H1 (cell line): ENCODE measurements at regions not wholly inside any gene's neighbourhood (a gene's known extent, or its start where the extent isn't known, plus 50 kb on each side); places are given as distances from the start of the nearest gene placed in this dataset.

Experiments
- CTCF ChIP-seq, 3 experiments: IDR thresholded peaks; 1 replicate in 2 of 3; 2 replicates in 1 of 3; pipeline versions ENCODE4 v1.5.1 to v1.6.1; 2011; ENCODE audit warnings: low read length in 3 of 3, mild to moderate bottlenecking in 3 of 3, inconsistent platforms in 2 of 3, low read depth in 1 of 3, moderate library complexity in 1 of 3; ENCODE audit not compliant: insufficient read depth in 1 of 3; ENCODE audit errors: control extremely low read depth in 1 of 3
- FOSL1 ChIP-seq: IDR thresholded peaks from 2 replicates; pipeline ENCODE4 v1.6.1; 2011; ENCODE audit warnings: mild to moderate bottlenecking, low read depth, low read length, moderate library complexity; ENCODE audit not compliant: insufficient read depth
- POLR2A ChIP-seq, 2 experiments: IDR thresholded peaks; 1 replicate in 1 of 2; 2 replicates in 1 of 2; pipeline ENCODE4 v1.6.1; 2011; ENCODE audit warnings: low read depth in 2 of 2, low read length in 2 of 2, mild to moderate bottlenecking in 2 of 2; ENCODE audit errors: control extremely low read depth in 1 of 2
- POLR2AphosphoS5 ChIP-seq: IDR thresholded peaks from 2 replicates; pipeline ENCODE4 v1.6.1; 2011; ENCODE audit warnings: low read depth, low read length
- SP1 ChIP-seq: IDR thresholded peaks from 2 replicates; pipeline ENCODE4 v1.6.1; 2011; ENCODE audit warnings: low read depth, low read length
- TEAD4 ChIP-seq: IDR thresholded peaks from 2 replicates; pipeline ENCODE4 v1.6.1; 2012; ENCODE audit warnings: low read depth, low read length, inconsistent platforms, mixed read lengths

DNA sequence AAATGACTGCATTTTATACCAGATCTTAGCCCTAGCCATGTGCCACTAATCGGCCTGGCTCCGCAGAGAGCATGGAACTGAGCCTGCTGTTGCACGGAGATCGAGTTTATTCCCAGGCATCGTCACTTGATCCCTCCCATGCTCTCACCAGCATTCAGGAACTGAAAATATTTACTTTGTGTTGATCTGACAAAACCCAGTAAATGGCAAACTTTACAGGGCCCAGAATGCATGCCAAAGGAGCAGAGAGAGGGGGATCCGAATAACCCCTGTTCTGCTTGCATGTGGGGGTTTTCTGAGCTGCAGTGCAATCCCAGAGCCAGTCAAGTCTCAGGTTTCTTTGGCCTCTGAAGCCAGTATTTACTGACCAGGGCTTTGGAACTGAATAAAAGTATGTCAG is 87.3 kb downstream of the GAS1 start:
- TF ChIP-seq POLR2A (IDR thresholded peaks at IDR 0.05; ENCODE audit: control extremely low read depth in 1 of 2, low read depth in 2 of 2, low read length in 2 of 2), result no peak
- TF ChIP-seq TEAD4, result no peak
- no peak for TF ChIP-seq CTCF (IDR thresholded peaks at IDR 0.05; ENCODE audit: control extremely low read depth in 1 of 3, insufficient read depth in 1 of 3, low read depth in 1 of 3, low read length in 3 of 3)
- TF ChIP-seq FOSL1, result no peak
- no peak for TF ChIP-seq SP1
- no peak for TF ChIP-seq POLR2AphosphoS5
